Pulmonary artery endothelial cell (primary cell): ENCODE measurements at regions not wholly inside any gene's neighbourhood (a gene's known extent, or its start where the extent isn't known, plus 50 kb on each side); places are given as distances from the start of the nearest gene placed in this dataset.
A peak's percentile ranks its signal among the peaks of the same experiment; 100 is the strongest.

Source experiments
- DNase-seq: peaks from one replicate; pipeline ENCODE4 v3.0.0-alpha.2; 2011; ENCODE audit warnings: low read depth, low spot score

DNA sequence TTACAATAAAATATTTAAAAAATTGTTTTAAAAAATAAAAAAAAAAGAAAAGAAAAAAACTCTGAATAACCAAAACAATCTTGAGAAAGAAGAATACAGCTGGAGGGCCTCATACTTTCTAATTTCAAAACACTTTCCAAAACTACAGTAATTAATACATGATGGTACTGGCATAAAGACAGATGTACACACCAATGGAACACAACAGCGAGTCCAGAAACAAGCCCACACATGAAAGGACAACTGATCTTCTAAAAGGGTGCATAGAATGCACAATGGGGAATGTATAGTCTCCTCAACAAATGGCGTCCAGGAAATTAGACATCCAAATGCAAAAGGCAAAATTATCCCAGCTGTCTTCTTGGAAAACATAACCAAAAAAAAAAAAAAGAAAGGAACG lies 99.6 kb downstream of the LURAP1L start:
- DNase-seq: no peak

- DNase-seq: no peak
Measured at GRCh38 chr9:12875191-12875590, 100.4 kb downstream of the LURAP1L start.

GRCh38 chr9:12876872-12877271 lies 102.1 kb downstream of the LURAP1L start:
- peak; percentile 7 for DNase-seq

DNA sequence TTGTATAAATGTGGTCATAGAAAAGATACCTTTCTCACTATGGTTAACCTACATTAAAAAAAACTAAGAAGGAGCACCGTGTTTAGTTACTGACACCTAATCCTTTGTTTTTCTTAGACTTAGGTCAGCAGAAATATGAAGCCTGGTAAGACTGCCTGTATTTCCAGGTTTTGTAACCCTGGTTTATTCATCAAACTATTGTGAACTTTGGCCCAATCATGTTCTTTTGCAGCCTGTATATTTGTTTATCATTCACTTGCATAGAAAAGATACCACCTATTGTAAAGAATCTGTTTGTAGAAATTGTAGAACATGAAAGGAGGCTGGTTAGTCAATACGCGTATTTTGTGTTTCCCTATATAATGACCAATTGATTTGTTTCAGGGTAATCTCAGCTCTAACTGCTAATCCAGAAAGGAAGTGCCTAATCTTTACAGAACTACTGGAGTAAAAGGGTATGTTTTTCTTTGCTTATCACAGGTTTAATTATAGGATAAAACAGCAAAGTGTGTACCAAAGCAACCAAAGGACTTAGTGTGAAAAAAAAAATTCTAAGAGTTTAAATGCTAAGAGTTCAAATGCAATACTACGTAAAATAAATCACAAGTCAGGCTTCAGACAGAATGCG lies 103.6 kb downstream of the LURAP1L start:
- DNase-seq: no peak

GRCh38 chr9:12879961-12880360 lies 105.1 kb downstream of the LURAP1L start:
- DNase-seq: no peak

DNA sequence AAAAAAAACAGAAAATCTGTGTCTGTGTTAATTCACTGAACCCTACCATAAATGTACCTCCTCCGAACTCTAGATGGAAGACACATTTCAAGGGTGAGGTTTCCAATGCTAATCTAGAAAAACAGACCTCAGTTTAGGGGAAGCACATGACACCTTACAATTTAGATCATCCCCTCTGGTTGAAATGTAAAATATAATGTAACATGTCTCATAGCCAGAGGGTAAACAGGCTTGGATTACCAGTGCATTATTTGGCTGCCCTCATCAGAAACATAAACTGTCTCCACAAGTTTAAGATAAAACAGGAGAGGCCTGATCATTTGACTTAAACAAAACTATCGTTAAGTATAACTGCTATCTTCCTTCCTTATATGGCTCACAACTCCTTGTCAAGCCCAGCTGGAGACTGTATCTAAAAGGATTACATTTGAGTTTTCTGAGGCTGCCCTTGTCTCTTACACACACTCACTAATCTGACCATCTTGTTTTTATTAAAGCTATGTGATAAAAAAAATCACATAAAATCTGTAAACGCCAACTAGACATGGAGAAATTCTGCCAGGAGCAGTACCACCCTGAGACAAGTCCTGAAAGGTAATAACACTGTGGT lies 105.7 kb downstream of the LURAP1L start:
- no peak for DNase-seq

DNA sequence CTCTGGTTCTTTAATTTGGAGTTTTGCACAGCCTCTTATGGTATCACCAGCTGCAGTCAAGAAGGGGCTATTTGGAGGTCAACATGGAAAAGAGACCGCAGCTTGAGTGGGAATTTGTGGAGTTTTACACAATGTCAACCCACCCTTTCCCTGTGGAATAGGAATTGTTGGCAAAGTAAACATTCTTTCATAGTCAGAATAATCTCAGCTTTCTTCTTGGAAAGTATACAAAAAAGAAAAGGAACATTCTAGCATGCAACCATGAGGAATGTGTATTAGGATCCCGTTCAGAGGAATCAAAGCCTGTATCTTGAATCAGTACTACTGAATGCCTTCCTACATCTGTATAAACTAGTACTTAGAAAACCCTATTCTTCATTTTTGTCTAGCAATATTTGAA lies 107.6 kb downstream of the LURAP1L start:
- no peak for DNase-seq

DNA sequence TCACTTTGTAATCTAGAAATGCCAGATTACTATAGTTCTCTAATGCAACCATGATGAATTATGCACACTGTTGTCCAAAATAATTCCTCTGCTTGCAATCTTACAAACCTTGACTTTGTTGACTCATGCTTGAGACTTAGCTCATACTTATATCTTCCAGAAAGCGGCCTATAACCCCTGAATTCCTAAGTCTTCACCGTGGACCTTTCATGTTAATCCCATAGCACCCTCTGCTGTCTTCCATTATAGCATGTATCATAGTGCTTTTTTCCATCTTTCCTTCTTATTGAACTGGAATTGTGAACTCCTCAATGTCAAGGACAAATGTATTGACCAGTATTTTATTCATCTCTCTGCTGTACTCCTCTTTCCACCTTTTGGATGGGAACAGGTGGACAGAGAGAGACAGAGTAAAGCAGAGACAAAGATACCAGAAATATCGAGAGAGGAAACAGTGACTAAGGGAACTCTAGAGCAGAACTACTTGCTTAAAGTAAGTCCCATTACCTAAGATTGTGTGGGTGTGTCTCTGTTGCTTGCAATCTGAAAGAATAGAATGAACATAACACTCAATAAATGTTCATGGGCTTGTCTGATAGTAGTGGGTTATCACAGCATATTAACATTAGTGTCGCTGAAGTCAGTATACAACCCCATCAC lies 110.0 kb downstream of the LURAP1L start:
- peak; percentile 24 for DNase-seq

DNA sequence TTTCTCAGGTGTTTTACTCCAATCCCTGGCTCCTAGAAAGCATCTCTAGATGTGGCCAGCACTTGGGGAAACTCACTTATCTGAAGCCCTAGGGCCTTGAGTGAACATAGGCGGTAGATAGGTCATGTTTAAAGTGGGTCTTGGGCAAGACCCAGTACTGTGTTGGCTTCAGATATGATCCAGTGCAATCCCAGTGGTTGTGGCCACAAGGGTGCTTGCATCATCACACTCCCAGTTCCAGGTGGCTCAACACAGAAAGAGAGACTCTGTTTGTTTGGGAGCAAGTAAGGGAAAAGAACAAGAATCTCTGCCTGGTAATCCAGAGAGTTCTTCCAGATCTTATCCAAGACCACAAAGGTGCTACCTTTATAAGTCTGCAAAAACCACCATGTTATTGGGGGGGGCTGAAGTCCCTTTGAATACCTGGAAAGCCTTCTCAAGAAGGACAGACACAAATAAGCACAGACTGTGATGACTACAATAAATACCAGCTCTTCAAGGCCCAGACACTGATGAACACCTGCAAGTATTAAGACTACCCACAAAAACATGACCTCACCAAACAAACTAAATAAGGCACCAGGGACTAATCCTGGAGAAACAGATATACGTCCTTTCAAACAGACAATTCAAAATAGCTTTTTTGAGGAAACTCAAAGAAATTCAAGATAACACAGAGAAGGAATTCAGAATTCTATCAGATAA lies 114.7 kb downstream of the LURAP1L start:
- DNase-seq: no peak

GRCh38 chr9:12891588-12891987 lies 116.8 kb downstream of the LURAP1L start:
- DNase-seq: no peak

GRCh38 chr9:12903316-12903715 lies 128.5 kb downstream of the LURAP1L start:
- no peak for DNase-seq

DNA sequence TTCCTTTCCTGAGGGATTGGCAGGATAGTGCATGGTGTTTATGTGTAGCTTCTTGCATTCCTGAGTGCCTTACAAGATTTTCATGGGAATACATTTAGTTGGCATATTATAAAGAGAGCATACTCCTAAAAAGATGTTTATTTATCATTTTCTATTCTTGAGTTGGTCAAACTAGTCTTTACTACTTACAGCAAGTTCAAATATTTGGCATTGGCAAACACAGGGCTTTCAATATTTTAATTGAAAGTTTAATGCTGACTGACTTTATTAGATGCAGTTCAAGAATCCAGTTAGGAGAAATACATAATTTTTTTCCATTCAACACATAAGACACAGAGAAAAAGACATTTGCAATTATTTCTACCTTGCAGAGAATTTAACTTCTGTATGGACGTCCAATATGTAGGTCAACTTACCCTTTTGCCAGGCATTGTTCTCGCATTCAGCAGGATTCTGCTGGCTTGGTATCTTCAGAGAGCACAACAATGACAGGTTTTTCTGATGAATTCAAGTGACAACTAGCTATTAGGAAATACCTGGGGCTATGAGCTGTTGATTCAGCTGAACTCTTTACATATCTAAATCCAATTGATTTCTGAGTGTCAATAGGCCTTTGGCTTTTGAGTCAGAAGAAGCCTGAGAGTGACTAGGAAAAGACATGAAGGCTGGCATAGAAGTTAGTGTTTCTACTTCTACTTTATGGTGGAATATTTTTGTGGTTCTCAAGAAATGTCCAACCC lies 129.6 kb downstream of the LURAP1L start:
- no peak for DNase-seq

DNA sequence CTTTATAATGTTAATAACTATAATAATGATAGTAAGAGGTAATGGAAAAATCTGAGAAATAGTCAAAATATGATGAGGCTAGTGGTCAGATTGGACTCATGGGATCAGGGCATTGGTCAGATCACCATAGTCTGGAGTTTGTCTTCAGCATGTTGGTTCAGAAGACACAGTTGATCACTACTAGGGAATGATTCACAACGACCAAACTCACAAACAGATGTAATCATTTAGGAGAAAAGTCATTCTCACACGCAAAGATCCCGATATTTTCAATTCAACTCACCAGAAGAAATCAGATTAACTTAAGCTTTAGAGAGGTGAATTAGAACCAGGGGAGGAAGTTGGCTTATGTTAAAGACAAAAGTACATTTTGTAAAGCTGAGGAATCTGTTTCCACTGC lies 131.8 kb downstream of the LURAP1L start:
- no peak for DNase-seq

- DNase-seq: no peak
Measured at GRCh38 chr9:12908895-12909294, 134.1 kb downstream of the LURAP1L start.

- DNase-seq: no peak
Measured at GRCh38 chr9:12915366-12915954, 140.6 kb downstream of the LURAP1L start.

DNA sequence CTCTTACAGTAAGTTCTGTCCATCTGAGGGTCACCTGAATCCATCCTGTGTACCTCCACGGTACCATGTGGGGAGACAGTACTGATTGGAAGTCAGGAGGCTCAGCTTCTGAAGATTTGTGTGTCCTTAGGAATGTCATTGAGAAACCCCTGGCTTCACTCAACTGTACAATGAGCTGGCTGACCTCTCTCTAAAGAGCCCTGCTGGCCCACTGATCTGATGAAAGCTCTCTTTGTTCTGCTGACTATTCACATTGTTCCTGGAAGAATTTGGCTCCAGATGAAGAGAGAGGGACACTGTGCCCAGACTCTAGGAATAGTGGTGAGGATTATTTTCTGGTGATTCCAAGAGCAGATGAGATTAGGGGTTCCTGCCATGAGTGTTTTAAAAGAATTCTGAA lies 141.2 kb downstream of the LURAP1L start:
- no peak for DNase-seq

DNA sequence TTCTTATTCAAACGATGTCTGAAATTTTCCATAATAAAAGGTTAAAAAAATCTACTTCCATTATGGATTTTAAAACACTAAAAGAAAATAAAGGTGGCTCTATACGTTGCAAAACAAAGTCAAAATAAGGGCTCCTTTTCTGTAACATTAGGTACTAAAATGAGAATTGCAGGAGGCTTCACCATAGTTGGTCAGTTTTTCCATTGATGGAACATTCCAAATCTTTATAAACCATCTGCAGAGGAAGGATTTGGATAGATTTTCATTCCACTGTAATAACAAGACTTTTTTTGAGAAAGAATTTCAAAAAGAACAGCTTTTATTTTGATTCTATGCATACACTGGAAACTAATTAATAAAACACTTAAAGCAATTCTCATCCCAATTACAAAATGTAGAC lies 145.6 kb downstream of the LURAP1L start:
- DNase-seq: no peak

DNA sequence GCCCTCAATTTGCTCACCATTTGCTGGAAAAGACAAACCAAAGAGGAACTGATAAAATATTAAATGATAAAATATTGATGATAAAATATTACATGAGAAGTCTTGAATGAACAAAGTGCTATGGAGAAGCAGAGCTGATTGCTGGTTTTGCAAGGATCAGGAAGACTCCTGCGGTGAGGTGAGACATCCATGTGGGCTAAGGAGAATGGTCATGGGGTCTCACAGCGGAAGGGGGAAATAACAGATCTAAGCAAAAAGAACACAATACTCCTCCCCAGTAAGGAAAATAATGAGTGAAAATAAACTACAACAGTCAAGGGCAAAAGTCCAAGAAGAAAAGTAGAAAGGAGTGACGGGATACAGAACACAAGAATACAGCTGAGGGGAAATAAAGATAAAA lies 146.8 kb downstream of the LURAP1L start:
- no peak for DNase-seq

DNA sequence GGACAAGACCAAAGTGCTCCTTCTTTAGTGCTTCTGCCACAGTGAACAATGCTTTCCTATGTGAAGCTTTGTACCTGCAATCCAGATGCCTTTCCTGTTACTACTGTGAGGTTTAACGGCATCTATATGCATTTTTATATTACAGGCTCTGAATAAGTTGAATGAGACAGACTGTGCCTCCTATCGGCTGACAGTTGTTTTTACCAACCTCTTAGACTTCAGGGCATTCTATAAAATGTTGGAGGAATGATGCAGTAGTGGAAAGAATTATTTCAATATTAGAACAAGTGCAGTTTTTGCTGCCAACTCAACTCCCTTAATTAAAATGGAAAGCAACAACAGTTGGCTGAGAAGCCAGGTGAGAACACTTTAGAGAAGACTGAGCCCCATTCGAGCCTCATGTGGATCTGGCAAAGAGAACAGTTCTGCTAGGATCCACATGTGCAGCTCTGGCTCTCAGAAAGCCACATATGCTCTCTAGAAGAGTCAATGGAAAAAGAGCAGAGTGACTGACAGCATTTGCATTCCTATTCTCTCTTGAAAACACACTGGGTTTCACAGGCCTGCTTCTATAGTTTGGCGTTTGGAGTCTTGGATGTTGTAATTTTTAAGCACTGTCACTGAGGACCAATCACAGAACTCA lies 147.5 kb downstream of the LURAP1L start:
- DNase-seq: no peak

DNA sequence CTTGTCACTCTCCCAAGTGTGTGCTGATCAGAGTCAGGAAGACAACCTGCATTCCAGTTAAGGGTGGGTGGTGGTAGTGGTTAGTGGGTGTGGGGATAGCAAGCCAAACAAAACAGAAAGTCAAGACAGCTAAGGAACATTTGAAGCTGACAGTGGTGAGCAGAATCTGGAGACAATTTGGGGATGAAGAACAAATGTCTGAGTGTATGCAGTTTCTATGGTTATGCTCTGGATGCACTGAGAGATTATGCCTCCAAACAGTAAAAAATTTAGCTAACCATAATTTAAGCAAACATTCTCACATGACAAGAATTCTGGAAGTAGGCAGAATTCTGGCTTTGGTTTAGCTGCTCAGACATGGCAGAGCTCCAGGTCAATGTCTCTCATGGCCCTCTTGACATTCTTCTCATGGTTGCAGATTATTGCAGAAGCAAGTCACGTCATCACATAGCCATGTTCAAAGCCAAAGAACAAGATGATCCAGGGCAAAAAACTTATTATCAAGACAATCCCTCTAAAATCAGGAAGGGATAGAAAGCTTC lies 148.7 kb downstream of the LURAP1L start:
- no peak for DNase-seq

- DNase-seq: no peak
Measured at GRCh38 chr9:12930906-12931305, 156.1 kb downstream of the LURAP1L start.
